ENCODE measurements at regions not wholly inside any gene's neighbourhood (a gene's known extent, or its start where the extent isn't known, plus 50 kb on each side); places are given as distances from the start of the nearest gene placed in this dataset.

DNA sequence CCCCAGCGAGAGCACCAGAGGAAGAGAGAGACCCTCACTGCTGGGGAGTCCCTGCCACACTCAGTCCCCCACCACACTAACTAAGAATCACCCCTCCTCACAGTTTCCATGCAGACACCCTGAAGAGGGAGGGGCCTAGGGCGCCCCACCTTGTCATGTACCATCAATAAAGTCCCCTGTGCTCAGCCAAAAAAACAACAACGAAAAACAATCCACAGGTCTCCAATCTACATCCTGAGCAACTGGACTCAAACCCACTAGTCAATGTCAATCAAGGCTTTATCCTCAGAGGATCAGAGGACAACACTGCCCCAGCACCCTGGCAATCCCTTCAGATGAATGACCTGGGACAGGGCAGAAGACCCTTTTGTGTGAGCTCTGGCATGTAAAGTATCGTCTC is 210.1 kb upstream of the MSX2 start:
- no peaks in the 10 kb centered on the region for H3K4me1 ChIP-seq
- H3K4me3 ChIP-seq: no peak overlapping the region
- WGBS, 2 donors: 46 to 62% methylated on average over 4 of the region's 4 CpGs

DNA sequence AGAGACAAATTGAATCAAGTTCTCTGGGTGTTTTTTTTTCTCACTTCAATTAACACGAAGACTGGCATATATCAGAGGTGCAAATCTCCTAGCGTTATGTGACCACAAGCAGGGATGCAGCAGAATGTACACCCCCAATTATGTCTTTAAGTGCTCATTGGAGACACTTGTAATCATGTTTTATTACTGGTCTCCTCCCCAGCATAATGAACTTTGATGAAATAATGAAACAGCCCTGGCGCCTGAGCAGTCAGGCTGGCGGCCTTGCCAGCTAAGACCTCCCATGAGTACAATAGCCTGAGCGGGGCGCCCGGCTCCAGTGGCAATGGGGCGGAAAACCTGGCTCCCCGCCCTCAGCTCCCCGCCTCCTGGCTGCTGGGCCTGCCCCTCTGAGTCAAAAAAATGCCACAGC is 209.4 kb upstream of the MSX2 start:
- Histone ChIP-seq H3K9me3 (no peaks in the 10 kb centered on the region), H3K36me3 (replicated peaks in 1 of 2; ENCODE audit: insufficient read depth in 1 of 2, low read depth in 2 of 2) (no peaks in the 10 kb centered on the region), H3K27me3 (no peaks in the 10 kb centered on the region), H3K27ac (no peak overlapping the region), H3K4me3 (no peak overlapping the region), H3K4me1 (no peaks in the 10 kb centered on the region)
- DNase-seq (no peak), ATAC-seq (no peak)
- TF ChIP-seq CTCF (IDR thresholded peaks at IDR 0.05): no peak
- intact Hi-C loops (cut with DNase I): no loop called here
- 63 to 87% methylated on average over 4 to 10 of the region's 10 CpGs for WGBS, 2 donors

More for the DNA sequence above, 210.1 kb upstream of the MSX2 start:
- Histone ChIP-seq H3K9me3 (no peaks in the 10 kb centered on the region), H3K27ac (no peak overlapping the region), H3K36me3 (replicated peaks in 1 of 2; ENCODE audit: insufficient read depth in 1 of 2, low read depth in 2 of 2) (no peaks in the 10 kb centered on the region), H3K27me3 (no peaks in the 10 kb centered on the region)
- no peak for DNase-seq
- no peak for ATAC-seq
- intact Hi-C loops (cut with DNase I): no loop called here
- no peak for TF ChIP-seq CTCF (IDR thresholded peaks at IDR 0.05)
- TF ChIP-seq POLR2A (IDR thresholded peaks at IDR 0.05): no peak

GRCh38 chr5:174516741-174517140 is 207.6 kb upstream of the MSX2 start:
- H3K4me3 ChIP-seq: no peak overlapping the region
- H3K27ac ChIP-seq: no peak overlapping the region
- H3K36me3 ChIP-seq (replicated peaks in 1 of 2; ENCODE audit: insufficient read depth in 1 of 2, low read depth in 2 of 2): no peaks in the 10 kb centered on the region
- ATAC-seq (no peak), DNase-seq (no peak)
- H3K4me1 ChIP-seq: peaks cover 10% of the 10 kb centered on the region
- WGBS, 2 donors: 45 to 59% methylated on average over 1 of the region's 1 CpG
- no peak for TF ChIP-seq POLR2A (IDR thresholded peaks at IDR 0.05)
- no peak for TF ChIP-seq CTCF (IDR thresholded peaks at IDR 0.05)
- H3K27me3 ChIP-seq: no peaks in the 10 kb centered on the region
- intact Hi-C loops (cut with DNase I): no loop called here
- H3K9me3 ChIP-seq: no peaks in the 10 kb centered on the region

- no peaks in the 10 kb centered on the region for H3K9me3 ChIP-seq
- WGBS, 2 donors: 67 to 72% methylated on average over 7 of the region's 7 CpGs
- H3K27me3 ChIP-seq: no peaks in the 10 kb centered on the region
- intact Hi-C loops (cut with DNase I): no loop called here
- no peak overlapping the region for H3K27ac ChIP-seq
- H3K36me3 ChIP-seq (replicated peaks in 1 of 2; ENCODE audit: insufficient read depth in 1 of 2, low read depth in 2 of 2): no peaks in the 10 kb centered on the region
- no peak for ATAC-seq
- H3K4me1 ChIP-seq: peaks cover 10% of the 10 kb centered on the region
- TF ChIP-seq CTCF (IDR thresholded peaks at IDR 0.05) (no peak), POLR2A (IDR thresholded peaks at IDR 0.05) (no peak)
- no peak for DNase-seq
- H3K4me3 ChIP-seq: no peak overlapping the region
These were observed 205.9 kb upstream of the MSX2 start for GRCh38 chr5:174518512-174518911.

Measured in body of pancreas (tissue), 4 donors.